HUES48 (cell line): ENCODE measurements at regions not wholly inside any gene's neighbourhood (a gene's known extent, or its start where the extent isn't known, plus 50 kb on each side); places are given as distances from the start of the nearest gene placed in this dataset.

ENCODE experiments used
- H3K27ac ChIP-seq: one replicate; pipeline ENCODE4 v1.7.0; 2013; ENCODE audit warnings: low read depth, low read length, inconsistent platforms
- H3K27me3 ChIP-seq: 2 replicates; pipeline ENCODE4 v1.6.1; 2013; ENCODE audit warnings: mild to moderate bottlenecking, low read length; ENCODE audit not compliant: control insufficient read depth, insufficient read depth
- H3K36me3 ChIP-seq: 2 replicates; pipeline ENCODE4 v1.6.1; 2013; ENCODE audit warnings: low read length; ENCODE audit not compliant: control insufficient read depth, insufficient read depth
- H3K4me1 ChIP-seq: 2 replicates; pipeline ENCODE4 v1.6.1; 2013; ENCODE audit warnings: mild to moderate bottlenecking, low read length; ENCODE audit not compliant: control insufficient read depth, insufficient read depth
- H3K4me3 ChIP-seq: 2 replicates; pipeline ENCODE4 v1.5.1; 2013; ENCODE audit warnings: mild to moderate bottlenecking, low read depth, low read length
- H3K9ac ChIP-seq: 2 replicates; pipeline ENCODE4 v1.6.1; 2013; ENCODE audit warnings: mild to moderate bottlenecking, low read depth, low read length, moderate library complexity
- H3K9me3 ChIP-seq: 2 replicates; pipeline ENCODE4 v1.6.1; 2013; ENCODE audit warnings: low read length; ENCODE audit not compliant: control insufficient read depth, insufficient read depth

DNA sequence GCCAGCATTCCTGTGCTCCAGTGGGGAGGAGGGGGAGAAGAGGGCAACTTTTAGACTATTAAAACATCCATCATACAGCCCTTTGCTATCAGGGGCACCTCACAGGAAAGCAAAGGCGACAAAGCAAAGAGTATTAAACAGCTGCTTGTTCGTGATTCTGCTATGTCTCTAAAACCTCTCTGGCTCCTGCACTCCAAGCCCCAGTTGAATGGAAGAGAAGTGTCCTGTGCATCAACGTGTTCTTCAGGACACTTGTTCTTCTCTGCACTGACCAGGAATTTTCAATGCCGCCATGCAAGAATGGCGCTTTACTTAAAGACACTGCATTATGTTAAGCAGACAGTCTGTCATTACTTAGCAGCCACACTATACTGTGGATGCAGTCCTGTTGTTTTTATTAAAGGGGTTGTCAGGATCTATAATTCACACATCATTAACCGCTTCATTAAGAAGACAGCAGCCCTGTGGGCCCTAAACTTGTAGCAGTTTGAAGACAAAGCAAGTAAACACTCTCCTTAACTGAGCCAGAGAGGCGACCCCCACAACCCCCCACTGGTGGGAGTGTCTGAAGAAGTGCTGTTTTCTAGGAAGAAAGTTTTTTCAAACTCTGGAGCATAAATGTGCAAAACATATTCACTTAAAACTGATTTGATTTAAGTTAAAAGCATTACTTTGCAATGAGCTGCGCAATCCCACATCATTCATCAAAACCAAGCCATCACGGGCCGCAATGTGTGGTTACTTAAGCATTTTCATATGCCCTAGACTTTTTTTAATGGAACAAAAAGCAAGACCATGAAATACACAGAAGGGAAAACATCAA is 164.5 kb downstream of the ZNF608 start:
- Histone ChIP-seq H3K9ac (no peak overlapping the region), H3K27ac (peak overlapping the region; percentile 96), H3K4me3 (no peak overlapping the region), H3K36me3 (no peaks in the 10 kb centered on the region), H3K4me1 (peaks cover 45% of the 10 kb centered on the region), H3K27me3 (peaks cover 25% of the 10 kb centered on the region), H3K9me3 (no peaks in the 10 kb centered on the region)

DNA sequence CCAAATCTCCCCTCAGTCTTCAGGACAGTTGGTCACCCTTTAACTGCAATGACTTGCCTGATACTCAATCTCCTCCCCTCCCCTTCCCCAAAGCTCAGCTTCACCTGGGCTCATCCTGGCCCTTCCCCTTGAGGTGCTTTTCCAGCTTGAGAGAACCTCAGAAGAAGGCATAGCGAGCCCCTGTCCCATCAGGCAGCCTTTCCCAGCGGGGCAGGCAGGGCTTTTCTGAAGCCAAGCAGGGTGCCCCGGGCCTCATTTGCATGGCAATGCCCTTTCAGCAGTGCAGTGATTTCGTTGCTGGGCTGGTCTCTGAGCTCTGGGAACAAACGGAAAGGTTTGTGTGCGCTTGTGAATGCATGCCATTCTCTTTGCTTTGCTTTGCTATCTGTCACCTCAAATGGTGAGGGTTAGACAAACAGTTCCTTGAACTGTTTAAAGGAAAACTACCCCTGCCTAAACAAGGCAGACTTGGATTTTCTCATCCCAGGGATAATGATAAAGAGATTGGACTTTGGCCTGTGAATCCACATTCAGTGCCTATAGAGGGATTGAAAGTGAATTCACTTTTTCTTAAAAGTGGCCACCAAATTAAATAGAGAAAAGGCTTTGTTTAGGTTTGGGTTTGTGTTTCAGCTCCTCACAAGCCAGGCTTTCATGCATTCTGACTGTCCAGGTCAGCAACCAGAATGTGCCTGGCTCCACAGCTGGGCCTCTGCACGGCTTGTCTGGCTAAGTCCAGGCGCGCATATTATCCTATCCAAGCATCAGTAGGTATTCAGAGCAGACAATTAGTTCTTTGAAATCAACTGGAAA is 165.3 kb downstream of the ZNF608 start:
- no peak overlapping the region for H3K9ac ChIP-seq
- peak overlapping the region; percentile 96 for H3K27ac ChIP-seq
- H3K4me1 ChIP-seq, result peaks cover 53% of the 10 kb centered on the region
- H3K27me3 ChIP-seq, result peaks cover 25% of the 10 kb centered on the region
- H3K36me3 ChIP-seq, result no peaks in the 10 kb centered on the region
- H3K4me3 ChIP-seq, result 0 out of 2 replicates have a peak overlapping the region, but pooled peaks have one; percentile 1
- no peaks in the 10 kb centered on the region for H3K9me3 ChIP-seq

DNA sequence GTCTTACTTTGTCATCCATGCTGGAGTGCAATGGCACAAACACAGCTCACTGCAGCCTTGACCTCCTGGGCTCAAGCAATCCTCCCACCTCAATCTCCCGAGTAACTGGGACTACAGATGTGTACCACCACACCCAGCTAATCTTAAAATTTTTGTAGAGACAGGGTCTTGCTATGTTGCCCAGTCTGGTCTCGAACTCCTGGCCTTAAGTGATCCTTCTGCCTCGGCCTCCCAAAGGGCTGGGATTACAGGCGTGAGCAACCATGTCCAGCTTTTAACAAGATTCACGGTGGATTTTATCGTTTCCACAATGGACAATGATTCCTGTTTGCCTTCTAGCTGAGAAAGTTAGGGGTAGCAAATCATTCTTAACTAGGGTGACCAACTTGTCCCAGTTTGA is 165.9 kb downstream of the ZNF608 start:
- Histone ChIP-seq H3K4me1 (peaks cover 59% of the 10 kb centered on the region), H3K36me3 (no peaks in the 10 kb centered on the region), H3K4me3 (no peak overlapping the region), H3K27ac (peak overlapping the region; percentile 96), H3K9me3 (no peaks in the 10 kb centered on the region), H3K9ac (no peak overlapping the region), H3K27me3 (peaks cover 25% of the 10 kb centered on the region)

DNA sequence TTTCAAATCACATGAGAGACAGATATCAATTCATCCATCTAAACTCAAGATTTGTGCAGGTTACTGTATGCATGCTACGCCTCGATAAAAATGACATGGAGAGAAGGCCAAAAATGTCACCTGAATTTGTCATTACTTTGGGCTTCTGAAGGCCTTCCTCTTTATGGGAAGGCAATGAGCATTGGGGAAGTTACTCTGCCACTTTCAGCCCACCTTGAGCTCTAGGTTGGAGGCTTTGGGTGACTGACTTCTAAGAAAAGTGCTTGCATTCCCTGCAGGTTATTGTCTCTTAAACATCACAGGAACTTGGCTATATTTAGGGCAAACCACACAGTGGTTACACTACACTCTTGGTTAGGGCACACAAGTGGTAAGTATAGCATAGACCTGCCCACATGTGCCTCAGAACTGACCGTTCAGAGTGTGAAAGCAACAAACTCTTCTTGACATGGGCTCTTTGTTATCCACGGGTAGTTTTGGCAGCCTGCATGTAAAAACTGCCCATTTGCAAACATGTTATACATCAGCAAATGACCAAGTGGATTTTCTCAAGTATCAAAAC is 169.5 kb downstream of the ZNF608 start:
- Histone ChIP-seq H3K9me3 (no peaks in the 10 kb centered on the region), H3K4me3 (no peak overlapping the region), H3K27me3 (peaks cover 3% of the 10 kb centered on the region), H3K27ac (no peak overlapping the region), H3K4me1 (peaks cover 63% of the 10 kb centered on the region), H3K36me3 (no peaks in the 10 kb centered on the region), H3K9ac (no peak overlapping the region)

DNA sequence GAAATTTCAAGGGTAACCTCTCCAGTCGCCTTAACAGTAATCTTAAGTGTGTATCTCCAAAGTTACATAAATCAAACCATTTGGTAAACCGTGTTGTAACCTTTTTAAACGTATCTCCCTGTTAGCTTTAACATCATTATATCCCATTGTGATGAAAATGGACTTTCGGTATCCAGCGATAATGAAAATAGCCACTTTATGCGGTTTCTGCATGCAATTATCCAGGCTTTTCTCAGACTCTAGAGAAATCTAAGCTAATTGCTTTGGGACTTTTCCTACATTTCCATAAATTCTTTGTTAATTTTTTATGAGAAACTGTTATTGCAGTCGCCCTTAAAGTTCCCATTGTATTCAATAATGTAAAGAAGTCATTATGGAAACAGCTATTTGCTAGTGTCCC is 170.7 kb downstream of the ZNF608 start:
- Histone ChIP-seq H3K4me1 (peaks cover 55% of the 10 kb centered on the region), H3K9me3 (no peaks in the 10 kb centered on the region), H3K27ac (no peak overlapping the region), H3K9ac (no peak overlapping the region), H3K27me3 (no peaks in the 10 kb centered on the region), H3K4me3 (no peak overlapping the region), H3K36me3 (no peaks in the 10 kb centered on the region)

DNA sequence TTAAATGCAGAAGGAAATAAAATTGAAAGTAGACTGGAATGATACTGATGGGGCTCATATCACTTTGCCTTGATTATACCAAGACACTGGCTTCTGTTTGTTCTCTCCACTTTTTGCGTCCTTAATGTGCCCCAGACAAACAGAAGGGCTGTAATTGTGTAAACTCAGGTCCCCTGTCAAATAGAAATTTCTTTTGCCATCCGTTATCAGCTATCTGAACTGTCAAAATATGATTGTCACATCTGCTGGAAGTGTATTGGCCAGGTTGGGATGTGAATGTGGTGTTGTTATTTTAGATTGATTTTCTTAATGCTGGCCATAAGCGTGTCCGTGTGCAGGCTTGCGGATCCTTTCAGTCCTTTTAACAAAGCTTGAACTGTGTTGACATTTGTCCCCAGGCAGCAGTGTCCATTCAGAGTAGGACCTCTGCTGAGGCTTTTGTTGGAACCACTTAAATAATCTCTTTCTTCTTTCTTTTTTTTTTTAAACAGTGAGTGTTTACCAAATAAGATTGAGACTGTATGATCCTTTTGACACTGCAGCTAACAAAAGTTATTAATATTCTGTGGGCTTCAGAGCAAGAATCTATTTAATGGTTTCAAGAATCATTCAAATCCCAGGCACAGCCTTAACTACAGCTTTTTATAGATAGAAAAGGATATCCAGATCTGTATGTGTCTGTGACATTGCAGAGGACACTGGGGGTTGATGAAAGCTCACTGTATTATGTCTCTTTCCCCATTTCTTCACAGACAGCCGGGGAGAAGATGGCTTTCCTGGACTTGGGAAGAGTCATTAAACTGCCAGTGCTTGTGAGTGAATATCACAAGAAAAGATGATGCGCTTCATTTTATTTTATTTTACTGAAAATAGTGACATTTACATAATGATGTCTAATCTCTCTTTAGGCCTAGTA is 171.7 kb downstream of the ZNF608 start:
- Histone ChIP-seq H3K4me3 (no peak overlapping the region), H3K27me3 (no peaks in the 10 kb centered on the region), H3K9ac (no peak overlapping the region), H3K4me1 (peaks cover 55% of the 10 kb centered on the region), H3K9me3 (no peaks in the 10 kb centered on the region), H3K27ac (peak overlapping the region; percentile 3), H3K36me3 (no peaks in the 10 kb centered on the region)

DNA sequence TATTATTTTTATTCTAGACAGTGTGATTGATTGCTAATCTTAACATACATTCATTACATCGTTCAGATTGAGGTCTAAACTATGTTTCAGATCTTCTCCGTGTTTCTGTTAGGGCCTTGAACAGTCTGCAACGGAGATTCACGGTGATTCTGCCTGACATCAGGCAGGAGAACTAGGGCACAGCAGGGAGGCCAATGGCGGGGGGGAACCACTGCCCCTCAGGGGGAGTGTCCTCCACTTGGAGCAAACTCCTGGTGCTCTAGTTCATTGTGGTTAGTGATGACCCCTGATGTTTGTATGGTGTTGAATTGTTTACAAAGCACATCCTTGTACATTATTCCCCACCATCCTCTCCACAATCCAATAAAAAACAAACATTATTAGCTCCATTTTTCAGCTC is 173.5 kb downstream of the ZNF608 start:
- Histone ChIP-seq H3K4me1 (peaks cover 47% of the 10 kb centered on the region), H3K27me3 (no peaks in the 10 kb centered on the region), H3K9me3 (no peaks in the 10 kb centered on the region), H3K9ac (no peak overlapping the region), H3K4me3 (no peak overlapping the region), H3K36me3 (no peaks in the 10 kb centered on the region), H3K27ac (no peak overlapping the region)

DNA sequence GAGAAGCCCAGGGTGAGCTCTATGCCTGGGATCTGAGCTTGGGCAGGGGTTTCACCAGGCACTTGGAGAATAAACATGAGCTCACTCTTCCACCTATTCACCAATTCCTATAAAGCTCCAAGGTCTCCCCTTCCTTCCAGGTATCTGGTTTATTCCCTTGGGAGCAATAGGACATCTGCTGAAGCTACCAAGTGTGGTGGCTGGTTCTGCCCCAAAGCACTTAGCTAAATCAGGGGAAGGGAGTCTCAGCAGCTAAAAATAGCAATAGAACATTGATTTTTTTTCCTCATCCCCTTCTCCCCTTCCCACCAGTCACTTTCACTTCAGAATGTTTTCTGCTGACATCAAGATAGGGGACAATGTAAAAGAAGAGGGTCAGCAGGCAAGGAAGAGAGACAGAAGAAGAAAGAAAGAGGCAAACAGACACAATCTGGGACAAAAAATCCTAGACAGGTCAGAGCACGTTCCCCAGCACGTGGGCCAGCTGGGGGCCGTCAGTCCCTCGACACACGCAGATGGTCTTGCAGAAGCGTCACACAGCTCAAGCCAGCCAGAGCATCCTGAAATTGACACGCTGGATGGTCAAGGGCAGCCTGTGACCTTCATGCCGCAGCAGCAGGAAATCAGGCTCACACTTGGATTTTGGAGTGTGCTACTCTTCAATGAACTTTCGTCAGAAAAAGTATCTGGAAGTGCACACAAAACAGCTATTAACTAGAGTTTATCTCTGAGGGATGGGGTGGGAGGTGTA is 176.0 kb downstream of the ZNF608 start:
- no peaks in the 10 kb centered on the region for H3K27me3 ChIP-seq
- peaks cover 29% of the 10 kb centered on the region for H3K4me1 ChIP-seq
- no peak overlapping the region for H3K4me3 ChIP-seq
- H3K36me3 ChIP-seq, result no peaks in the 10 kb centered on the region
- H3K9ac ChIP-seq, result no peak overlapping the region
- no peak overlapping the region for H3K27ac ChIP-seq
- no peaks in the 10 kb centered on the region for H3K9me3 ChIP-seq

DNA sequence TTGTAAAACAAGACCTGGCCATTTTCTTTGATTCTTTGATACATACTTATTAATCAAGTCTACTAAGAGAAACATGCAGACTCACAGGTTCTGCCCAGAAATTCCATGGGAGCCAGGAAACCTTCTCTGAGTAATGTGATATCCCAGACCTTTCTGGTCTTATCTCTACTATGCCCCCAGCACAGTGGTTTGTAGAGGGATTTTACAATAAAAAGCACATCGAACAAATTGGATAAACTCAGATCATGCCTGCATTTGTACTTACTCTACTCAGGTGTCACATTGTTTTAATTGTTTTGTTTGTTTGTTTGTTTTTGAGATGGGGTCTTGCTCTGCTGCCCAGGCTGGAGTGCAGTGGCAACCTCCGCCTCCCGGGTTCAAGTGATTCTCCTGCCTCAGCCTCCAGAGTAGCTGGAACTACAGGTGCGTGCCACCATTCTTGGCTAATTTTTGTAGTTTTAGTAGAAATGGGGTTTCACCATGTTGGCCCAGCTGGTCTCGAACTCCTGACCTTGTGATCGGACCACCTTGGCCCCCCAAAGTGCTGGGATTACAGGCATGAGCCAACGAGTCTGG is 179.5 kb downstream of the ZNF608 start:
- Histone ChIP-seq H3K4me3 (no peak overlapping the region), H3K27ac (no peak overlapping the region), H3K9ac (no peak overlapping the region), H3K4me1 (no peaks in the 10 kb centered on the region), H3K9me3 (no peaks in the 10 kb centered on the region), H3K27me3 (no peaks in the 10 kb centered on the region), H3K36me3 (no peaks in the 10 kb centered on the region)

DNA sequence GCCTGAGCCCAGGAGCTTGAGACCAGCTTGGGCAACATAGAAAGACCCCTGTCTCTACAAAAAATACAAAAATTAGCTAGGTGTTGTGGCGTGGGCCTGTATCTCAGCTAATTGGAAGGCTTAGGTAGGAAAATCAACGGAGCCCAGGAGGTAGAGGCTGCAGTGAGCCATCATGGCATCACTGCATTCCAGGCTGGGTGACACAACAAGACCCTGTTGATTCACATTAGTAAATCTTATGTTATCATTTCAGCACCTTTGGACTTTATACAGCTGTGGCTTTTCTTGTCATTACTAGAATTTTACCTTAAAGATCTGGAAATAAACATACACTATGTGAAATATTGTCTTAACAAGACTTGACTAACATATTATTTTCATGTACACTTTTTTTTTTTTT is 185.0 kb downstream of the ZNF608 start:
- Histone ChIP-seq H3K27ac (no peak overlapping the region), H3K9ac (no peak overlapping the region), H3K9me3 (no peaks in the 10 kb centered on the region), H3K4me1 (no peaks in the 10 kb centered on the region), H3K36me3 (no peaks in the 10 kb centered on the region), H3K27me3 (no peaks in the 10 kb centered on the region), H3K4me3 (no peak overlapping the region)
